ENCODE measurements at regions not wholly inside any gene's neighbourhood (a gene's known extent, or its start where the extent isn't known, plus 50 kb on each side); places are given as distances from the start of the nearest gene placed in this dataset.

DNA sequence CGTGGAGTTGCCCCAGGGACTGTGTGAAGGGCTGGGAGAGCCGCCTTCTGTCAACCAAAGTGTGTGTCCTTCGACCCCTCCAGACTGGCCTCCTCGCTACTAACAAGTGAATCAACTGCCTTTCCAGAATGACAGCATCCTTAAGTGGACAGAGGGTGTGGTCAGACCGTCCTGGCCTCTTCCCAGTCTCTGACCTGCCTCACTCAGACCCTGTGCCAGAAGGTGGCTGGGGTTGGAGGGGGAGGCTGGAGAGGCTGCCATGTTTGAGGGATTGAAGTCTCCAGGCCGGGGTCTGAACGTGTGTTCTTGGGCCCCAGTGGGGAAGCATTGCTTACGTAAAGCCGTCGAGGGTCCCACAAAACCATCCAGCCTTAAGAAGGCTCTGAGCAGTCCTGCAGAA is 389.3 kb upstream of the IRX4 start:
- TF ChIP-seq POLR2AphosphoS5 (IDR thresholded peaks at IDR 0.05): no peak
- no peak for TF ChIP-seq CTCF (IDR thresholded peaks at IDR 0.05)
- TF ChIP-seq POLR2A (IDR thresholded peaks at IDR 0.05): no peak
- intact Hi-C loops (cut with DNase I): no loop called here
- Histone ChIP-seq H3K27ac (no peak overlapping the region), H3K4me3 (no peak overlapping the region), H3K27me3 (replicated peaks; ENCODE audit: insufficient read depth) (no peaks in the 10 kb centered on the region), H3K9me3 (no peaks in the 10 kb centered on the region), H3K4me1 (replicated peaks) (no peaks in the 10 kb centered on the region), H3K36me3 (no peaks in the 10 kb centered on the region)
- WGBS: 80% methylated on average over 10 of the region's 10 CpGs
- no peak for DNase-seq (ENCODE audit: low spot score)

DNA sequence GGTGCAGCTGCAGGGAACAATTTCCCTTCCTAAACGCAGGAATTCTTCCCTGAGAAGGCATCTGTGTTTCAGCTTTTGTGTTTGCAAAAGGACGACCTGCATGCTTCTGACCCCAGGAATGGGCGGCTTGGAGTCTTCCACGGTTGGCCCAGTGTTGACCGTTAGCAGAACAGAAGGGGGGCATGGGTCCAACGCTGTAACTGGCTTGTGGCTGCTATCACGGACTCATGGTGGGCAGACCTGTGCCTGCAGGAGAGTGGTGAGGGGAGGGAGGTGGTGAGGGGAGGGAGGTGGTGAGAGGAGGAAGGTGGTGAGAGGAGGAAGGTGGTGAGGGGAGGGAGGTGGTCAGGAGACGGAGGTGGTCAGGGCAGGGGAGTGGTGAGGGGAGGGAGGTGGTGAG is 388.6 kb upstream of the IRX4 start:
- no peaks in the 10 kb centered on the region for H3K4me1 ChIP-seq (replicated peaks)
- H3K9me3 ChIP-seq: no peaks in the 10 kb centered on the region
- 61% methylated on average over 8 of the region's 8 CpGs for WGBS
- DNase-seq (ENCODE audit: low spot score): no peak
- H3K36me3 ChIP-seq: no peaks in the 10 kb centered on the region
- intact Hi-C loops (cut with DNase I): no loop called here
- H3K27me3 ChIP-seq (replicated peaks; ENCODE audit: insufficient read depth): no peaks in the 10 kb centered on the region
- H3K4me3 ChIP-seq: no peak overlapping the region
- no peak overlapping the region for H3K27ac ChIP-seq
- TF ChIP-seq CTCF (IDR thresholded peaks at IDR 0.05): no peak
- TF ChIP-seq POLR2A (IDR thresholded peaks at IDR 0.05): no peak
- TF ChIP-seq POLR2AphosphoS5 (IDR thresholded peaks at IDR 0.05): no peak

DNA sequence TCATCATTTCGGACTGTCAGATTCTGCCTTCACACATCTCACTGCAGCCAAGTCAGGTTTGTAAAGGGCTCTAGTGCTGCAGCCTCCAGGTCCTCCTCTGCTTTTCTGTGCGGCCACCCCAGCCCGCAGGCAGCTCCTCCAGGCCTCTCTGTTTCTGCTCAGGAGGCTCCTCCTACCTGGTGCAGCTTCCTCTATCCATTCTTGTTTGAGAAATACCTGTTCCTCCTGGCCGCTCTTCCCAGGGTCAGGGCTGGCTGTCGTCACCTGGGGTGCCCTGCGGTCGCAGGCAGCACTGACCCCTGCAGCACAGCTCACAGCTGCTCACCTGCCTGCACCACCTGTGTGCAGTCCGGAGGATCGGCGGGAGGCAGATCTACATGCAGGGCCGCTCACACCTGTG is 387.7 kb upstream of the IRX4 start:
- TF ChIP-seq POLR2AphosphoS5 (IDR thresholded peaks at IDR 0.05) (no peak), CTCF (IDR thresholded peaks at IDR 0.05) (no peak)
- no peaks in the 10 kb centered on the region for H3K27me3 ChIP-seq (replicated peaks; ENCODE audit: insufficient read depth)
- H3K27ac ChIP-seq: no peak overlapping the region
- 84% methylated on average over 11 of the region's 11 CpGs for WGBS
- no peaks in the 10 kb centered on the region for H3K4me1 ChIP-seq (replicated peaks)
- intact Hi-C loops (cut with DNase I): no loop called here
- H3K4me3 ChIP-seq: no peak overlapping the region
- H3K36me3 ChIP-seq: no peaks in the 10 kb centered on the region
- DNase-seq (ENCODE audit: low spot score): no peak
- no peaks in the 10 kb centered on the region for H3K9me3 ChIP-seq

GRCh38 chr5:2269656-2270055 is 386.9 kb upstream of the IRX4 start:
- H3K4me1 ChIP-seq (replicated peaks): no peaks in the 10 kb centered on the region
- no peak for DNase-seq (ENCODE audit: low spot score)
- no peaks in the 10 kb centered on the region for H3K36me3 ChIP-seq
- no peak for TF ChIP-seq POLR2A (IDR thresholded peaks at IDR 0.05)
- no peak for TF ChIP-seq POLR2AphosphoS5 (IDR thresholded peaks at IDR 0.05)
- TF ChIP-seq CTCF (IDR thresholded peaks at IDR 0.05): no peak
- WGBS: 90% methylated on average over 5 of the region's 5 CpGs
- no peaks in the 10 kb centered on the region for H3K27me3 ChIP-seq (replicated peaks; ENCODE audit: insufficient read depth)
- H3K27ac ChIP-seq: no peak overlapping the region
- H3K9me3 ChIP-seq: no peaks in the 10 kb centered on the region
- intact Hi-C loops (cut with DNase I): no loop called here
- no peak overlapping the region for H3K4me3 ChIP-seq

GRCh38 chr5:2267991-2268390 is 385.3 kb upstream of the IRX4 start:
- TF ChIP-seq POLR2AphosphoS5 (IDR thresholded peaks at IDR 0.05) (no peak), CTCF (IDR thresholded peaks at IDR 0.05) (no peak), POLR2A (IDR thresholded peaks at IDR 0.05) (no peak)
- no peak for DNase-seq (ENCODE audit: low spot score)
- 95% methylated on average over 13 of the region's 13 CpGs for WGBS
- Histone ChIP-seq H3K4me3 (no peak overlapping the region), H3K27ac (no peak overlapping the region), H3K27me3 (replicated peaks; ENCODE audit: insufficient read depth) (no peaks in the 10 kb centered on the region), H3K9me3 (no peaks in the 10 kb centered on the region), H3K36me3 (no peaks in the 10 kb centered on the region), H3K4me1 (replicated peaks) (no peaks in the 10 kb centered on the region)
- intact Hi-C loops (cut with DNase I): no loop called here
